ENCODE measurements at regions not wholly inside any gene's neighbourhood (a gene's known extent, or its start where the extent isn't known, plus 50 kb on each side); places are given as distances from the start of the nearest gene placed in this dataset.

DNA sequence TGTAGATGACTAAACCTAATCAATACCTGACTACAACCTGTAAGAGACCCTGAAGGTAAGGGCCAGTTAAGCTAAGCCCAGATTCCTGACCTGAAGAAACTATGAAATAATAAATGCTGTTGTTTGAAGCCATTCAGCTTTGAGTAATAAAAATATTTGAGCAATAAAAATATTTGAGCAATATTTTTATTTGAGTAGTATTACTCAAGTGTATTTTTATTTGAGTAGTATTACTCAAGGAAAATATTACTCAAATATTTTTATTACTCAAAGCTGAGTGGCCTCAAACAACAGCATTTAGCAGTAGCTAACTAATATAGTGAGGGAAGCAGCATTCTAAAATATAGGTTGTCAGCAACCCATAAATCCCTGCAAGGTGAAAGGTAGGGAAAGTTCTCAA lies 143.8 kb upstream of the RARB start:
- TF ChIP-seq POLR2AphosphoS5 (IDR thresholded peaks at IDR 0.05) (no peak), EZH2 (IDR thresholded peaks at IDR 0.05; ENCODE audit: borderline replicate concordance, insufficient read depth, low read length, poor library complexity, severe bottlenecking) (no peak), EP300 (conservative IDR thresholded peaks at IDR 0.05; ENCODE audit: poor library complexity, severe bottlenecking) (no peak), REST (IDR thresholded peaks at IDR 0.05; ENCODE audit: borderline replicate concordance) (no peak), TAF1 (IDR thresholded peaks at IDR 0.05; ENCODE audit: low read depth) (no peak), MXI1 (conservative IDR thresholded peaks at IDR 0.05; ENCODE audit: poor library complexity, severe bottlenecking) (no peak), RAD21 (conservative IDR thresholded peaks at IDR 0.05) (no peak)
- TF ChIP-seq, protein P1, sequence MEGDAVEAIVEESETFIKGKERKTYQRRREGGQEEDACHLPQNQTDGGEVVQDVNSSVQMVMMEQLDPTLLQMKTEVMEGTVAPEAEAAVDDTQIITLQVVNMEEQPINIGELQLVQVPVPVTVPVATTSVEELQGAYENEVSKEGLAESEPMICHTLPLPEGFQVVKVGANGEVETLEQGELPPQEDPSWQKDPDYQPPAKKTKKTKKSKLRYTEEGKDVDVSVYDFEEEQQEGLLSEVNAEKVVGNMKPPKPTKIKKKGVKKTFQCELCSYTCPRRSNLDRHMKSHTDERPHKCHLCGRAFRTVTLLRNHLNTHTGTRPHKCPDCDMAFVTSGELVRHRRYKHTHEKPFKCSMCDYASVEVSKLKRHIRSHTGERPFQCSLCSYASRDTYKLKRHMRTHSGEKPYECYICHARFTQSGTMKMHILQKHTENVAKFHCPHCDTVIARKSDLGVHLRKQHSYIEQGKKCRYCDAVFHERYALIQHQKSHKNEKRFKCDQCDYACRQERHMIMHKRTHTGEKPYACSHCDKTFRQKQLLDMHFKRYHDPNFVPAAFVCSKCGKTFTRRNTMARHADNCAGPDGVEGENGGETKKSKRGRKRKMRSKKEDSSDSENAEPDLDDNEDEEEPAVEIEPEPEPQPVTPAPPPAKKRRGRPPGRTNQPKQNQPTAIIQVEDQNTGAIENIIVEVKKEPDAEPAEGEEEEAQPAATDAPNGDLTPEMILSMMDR (IDR thresholded peaks at IDR 0.05; ENCODE audit: poor library complexity, severe bottlenecking), result no peak
